UCSD-AML1 (cell line): ENCODE measurements at regions not wholly inside any gene's neighbourhood (a gene's known extent, or its start where the extent isn't known, plus 50 kb on each side); places are given as distances from the start of the nearest gene placed in this dataset.

ENCODE experiments used
- DNase-seq: peaks from one replicate; lab custom pipeline; 2025; ENCODE audit not compliant: unreplicated experiment; lab: John Stamatoyannopoulos, UW

DNA sequence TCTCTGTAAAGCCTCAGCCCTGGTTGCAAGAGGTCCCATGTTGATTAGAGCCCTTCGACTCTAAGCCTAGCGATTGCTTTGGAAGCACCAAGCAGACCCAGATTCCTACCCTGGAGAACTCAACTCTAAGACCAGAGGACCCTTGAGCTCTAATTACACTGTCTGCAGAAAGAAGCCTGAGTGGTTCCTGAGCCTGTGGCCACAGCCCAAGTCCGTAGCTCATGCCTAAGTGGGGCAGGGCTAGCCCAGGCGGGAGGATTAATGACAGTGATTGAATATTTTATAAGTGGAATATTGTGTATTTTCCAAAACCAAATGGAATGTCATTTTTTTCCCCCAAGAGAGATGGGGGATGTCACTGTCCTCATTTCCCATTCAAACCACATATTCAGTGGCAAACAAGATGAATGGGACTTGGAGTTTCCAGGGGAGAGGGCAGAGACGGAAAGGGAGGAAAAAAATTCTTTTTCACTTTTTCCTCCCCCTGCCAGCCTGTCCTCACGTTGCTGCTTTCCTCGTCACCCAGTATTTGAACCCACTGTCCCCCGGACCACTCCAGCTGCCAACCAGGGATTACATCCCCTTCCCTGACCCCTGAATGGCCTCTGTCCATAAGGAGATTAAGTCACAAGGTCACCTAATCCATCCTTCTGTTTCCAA lies 79.6 kb upstream of the CTTNBP2NL start:
- no peak for DNase-seq

DNA sequence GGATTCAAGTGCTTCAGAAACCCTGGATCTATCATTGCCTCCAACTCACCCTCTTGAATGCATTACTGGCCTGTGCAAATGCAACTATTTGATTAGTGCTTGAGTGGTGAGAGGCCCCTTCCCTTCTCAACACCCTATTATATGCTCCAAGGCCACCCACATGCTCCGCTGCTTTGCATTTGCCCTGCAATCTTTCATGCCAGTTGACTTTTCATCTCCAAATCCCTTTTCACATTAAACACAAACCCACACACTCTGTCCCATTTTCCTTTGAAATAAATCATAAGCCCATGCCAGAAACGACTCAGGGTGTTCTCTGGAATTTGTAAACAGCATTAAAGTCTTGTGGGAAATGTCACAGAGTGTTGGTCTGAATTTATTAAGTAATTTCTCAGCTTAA lies 78.9 kb upstream of the CTTNBP2NL start:
- DNase-seq = no peak

DNA sequence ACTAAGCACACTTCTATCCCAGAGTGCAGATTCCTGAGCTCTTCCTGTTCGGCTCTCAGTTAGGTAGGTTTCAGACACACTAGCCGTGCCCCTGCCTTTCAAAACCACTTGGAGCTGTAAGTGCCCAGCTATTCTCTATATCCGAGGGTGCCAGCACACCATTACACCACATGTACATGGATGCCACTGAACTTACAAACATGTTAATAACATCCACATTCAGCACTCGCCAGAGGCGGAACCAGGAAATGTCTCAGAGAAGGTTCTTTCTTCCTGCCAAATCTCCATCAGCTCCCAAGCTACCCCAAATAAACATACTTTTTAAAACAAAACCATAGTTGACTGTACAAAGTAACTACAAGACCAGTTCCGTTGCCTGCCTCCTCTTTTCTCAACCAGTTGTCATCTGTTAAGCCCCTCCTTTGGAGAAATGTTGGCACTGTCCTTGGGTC lies 78.4 kb upstream of the CTTNBP2NL start:
- DNase-seq = no peak

DNA sequence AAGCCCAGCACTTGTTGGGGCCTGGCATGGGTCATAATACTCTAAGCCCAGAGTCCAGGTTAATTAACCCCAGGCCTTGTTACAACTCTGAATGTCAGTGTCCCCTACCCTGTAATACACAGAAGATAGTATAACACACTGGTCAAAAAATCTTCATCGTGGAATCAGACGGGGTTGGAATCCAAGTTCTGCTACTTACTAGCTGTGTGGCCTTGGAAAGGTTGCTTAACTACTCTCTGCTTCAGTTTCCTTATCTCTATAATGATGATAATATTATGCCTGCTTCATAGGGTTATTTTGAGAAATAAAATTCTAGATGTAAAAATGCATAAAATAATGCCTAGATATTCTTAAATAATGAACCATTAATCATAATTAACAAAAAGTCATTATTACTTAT lies 77.8 kb upstream of the CTTNBP2NL start:
- DNase-seq = no peak

DNA sequence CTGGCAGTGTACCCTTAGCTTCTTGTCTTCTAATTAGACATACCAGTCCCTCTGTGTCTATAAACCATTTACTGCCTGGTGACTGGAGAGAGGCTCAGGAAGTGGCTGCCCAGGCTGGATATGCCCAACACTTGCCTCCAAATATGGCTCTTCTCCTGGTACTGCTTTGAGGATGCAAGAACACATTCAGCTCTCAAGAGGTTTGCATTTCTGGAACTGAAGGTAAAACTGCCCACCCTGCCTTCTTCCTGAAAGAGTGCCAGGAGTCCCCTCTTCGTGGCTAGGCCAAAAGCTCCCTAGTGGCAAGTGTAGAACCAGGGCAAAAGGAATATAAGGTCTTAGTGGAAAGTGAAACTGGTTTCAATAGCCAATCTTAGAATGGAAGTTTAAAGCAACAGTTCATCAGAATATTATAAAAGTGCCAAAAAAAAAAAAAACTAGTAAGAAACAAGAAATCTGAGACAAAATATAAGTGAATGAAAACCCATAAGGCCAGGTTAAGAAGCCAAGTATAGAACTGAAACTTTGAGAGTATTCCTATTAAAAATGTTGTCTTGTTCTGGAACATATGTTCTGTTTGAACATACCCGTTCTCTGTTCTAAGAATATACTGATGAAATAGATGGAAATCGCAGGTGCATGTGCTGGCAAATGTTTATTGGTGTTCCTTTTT lies 77.2 kb upstream of the CTTNBP2NL start:
- no peak for DNase-seq

DNA sequence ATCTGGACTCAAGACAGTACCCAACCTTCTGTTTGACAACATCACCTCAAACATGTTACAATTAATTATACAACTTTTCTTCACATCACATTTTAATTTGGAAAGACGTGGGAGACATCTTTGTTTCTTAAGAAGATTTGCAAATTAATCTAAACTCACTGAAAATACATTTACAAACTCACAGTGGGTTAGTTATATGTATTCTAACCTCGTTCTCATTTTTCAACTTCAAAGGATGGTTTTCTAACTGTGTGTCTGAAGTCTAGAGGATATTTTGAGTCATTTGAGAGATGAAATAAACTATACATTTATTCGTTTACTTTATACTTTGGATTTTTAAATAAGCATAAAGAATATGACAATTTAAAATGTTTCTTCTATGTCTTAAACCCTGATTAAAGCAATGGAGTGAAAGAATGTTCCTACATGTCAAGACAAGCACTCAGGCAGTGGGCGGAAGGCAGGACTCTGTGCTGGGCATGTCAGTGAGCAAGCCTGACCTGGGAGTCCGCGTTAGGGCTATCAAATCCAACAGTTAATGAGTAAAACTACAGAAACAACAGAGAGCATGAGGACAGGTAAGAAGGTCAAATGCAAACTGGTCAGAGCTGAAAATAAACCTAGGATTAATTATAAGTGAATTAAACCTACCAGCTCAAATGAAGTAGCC lies 76.5 kb upstream of the CTTNBP2NL start:
- DNase-seq = no peak

DNA sequence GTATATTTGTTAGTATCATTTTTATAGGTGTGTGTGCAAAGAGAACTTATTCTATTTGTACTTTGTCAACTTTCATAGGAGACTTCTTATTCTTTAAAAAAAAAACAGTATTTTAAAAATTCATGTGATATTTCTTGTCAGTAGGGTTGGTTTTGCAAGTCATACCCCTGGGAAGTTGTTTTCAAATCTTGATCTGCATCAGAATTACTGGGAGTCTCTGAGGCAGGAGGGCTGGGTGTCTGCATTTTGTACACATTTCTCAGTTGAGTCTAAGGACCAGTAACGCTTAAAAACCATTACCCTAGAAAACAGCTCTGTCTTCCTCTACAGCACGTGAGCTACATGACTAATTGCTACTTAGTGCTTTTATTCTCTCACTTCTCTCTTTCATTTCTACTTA lies 76.0 kb upstream of the CTTNBP2NL start:
- no peak for DNase-seq

DNA sequence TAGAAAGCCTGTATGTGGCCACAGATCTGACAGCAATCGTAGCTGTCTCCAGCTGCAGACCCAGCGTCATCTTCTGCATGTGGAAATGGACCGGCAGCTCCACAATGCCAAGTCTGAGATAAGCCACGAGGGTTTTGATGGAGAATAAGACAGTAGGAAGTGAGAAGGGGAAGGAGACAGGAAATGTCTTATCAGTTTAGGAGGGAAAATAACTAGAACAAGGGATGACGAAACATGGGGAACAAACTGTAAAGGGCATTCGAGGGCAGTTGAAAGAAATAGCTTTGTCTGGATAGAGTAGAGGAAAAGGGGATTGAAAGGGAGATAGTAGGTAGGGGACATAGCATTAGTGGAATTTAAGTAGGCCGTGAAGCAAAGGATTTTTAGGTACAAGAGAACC lies 74.0 kb upstream of the CTTNBP2NL start:
- DNase-seq = no peak

DNA sequence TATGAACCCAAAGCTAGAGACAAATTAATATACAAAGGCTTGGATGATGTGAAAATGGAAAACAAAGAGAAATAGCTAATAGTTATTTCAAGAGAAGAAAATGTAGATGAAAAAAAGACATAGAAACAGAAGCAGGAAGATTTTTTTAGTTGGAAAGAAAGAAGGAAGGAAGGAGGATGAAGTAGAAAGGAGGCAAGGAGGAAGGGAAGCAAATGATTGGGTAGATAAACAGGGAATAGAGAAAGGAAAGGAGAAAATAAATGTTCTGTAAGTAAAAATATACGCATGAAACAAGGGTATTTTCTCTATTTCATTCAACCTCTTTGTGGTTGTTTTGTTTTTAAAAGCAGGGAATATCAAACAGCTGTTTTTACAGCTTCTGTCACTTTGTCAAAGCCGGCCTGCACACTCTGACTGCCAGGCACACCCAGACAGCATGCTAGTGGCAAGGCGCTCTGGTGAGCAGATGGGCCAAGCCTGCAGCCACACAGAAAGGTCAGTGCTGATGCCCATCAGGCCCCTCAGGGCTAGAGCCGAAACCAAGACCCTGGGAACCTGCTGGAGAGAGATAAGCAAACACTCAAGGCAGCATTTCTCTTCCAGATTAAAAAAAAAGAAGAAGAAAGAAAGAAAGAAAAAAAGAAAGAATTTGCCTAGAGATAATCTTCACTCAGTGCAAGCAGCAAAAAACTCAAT lies 72.9 kb upstream of the CTTNBP2NL start:
- no peak for DNase-seq

DNA sequence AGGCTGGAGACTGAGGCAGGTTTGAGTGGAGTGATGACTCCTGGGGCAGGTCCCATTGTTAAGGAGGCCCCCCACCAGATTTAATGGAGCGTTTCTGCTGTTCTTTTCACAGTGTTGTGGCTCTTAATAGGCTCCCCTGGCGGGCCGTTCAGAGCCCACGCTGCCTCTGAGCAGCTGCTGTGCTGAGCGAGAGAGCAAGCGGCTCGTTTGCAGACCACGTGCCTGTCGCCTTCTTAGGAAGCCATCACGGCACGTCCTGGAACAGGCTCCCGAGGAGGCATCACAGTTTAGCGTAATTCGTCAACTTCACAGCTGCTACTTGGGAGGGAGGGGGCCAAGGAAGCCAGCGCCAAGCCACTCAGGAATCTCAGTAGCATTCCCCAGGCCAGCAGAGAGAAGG lies 70.5 kb upstream of the CTTNBP2NL start:
- no peak for DNase-seq

DNA sequence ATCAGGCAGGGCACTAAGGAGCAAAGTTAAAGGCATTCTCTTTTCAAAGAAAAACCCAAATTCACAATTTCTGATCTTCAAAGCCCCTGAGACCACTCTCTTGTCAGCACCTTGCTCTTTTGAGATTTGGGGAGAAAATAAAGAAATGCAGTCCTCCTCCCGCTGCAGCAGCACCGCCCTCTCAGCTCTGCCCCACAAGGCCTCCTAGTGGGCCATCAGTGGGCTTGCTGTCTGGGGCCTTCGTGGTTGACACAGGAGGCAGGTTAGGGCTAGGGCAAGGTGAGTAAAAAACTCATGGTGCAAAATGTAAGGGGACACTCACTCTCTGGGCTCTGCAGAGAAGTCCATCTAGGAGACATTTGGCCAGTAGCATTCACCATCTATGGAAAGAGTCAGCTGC lies 67.4 kb upstream of the CTTNBP2NL start:
- DNase-seq = no peak

DNA sequence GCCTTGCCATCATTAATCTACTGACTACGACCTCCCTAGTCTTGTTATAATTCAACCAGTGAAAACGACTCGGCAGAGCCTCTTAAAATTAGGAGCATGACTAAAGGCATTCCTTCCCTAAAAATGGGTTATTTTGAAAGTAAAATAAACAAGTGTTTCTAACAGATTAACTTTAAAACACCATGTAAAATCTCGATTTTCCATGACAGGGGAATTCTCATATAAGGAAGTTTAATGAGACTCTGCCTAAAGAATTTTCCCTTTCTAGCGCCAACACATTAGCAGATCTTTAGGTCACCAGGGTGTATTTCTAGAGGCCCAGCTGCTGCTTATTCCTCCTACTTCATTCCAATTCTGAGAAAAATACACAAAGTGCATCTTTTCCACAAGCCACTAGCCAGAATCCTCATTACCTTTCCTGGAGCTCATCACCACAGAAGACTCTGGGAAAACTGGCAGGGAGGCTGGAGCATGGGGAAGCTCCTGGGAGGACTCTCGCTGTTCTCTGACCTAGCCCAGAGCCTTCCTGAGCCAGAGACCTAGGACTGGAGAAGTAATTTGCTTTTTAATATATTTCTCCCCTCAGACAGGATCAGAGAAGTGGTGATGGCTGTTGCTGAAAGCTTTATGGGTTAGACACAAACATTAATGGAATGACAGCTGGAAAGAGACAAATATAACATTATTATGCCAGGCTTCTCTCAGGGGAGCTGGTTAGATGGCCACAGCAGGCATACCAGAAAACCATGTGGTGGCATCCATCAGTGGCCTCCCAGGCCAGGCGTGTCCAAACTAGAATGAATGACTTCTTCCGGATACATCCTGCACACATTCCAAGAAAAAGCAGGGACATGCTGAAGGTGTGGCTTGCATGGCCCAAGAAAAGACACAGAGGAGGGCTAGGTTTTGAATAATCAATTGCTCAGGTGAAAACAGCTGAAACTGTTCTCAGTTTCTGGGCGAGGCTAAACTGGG lies 63.6 kb upstream of the CTTNBP2NL start:
- DNase-seq = no peak

DNA sequence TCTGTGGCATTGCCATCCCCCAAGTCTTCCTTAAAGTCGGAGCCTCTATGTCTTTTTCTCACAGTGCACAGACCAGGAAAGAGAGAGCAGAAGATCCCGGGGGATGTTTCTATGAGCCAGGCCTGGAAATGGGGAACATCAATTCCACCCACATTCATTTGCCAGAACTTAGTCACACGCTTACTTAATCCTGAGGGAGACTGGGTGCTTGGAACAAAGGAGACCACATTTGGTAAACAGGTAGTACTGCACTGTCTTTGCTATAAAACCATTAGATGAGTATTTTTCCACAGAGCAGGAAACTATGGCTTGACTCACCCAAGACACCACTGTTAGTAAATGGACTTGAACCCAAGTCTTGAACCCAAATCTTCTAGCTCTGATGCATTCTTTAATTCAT lies 60.7 kb upstream of the CTTNBP2NL start:
- no peak for DNase-seq

DNA sequence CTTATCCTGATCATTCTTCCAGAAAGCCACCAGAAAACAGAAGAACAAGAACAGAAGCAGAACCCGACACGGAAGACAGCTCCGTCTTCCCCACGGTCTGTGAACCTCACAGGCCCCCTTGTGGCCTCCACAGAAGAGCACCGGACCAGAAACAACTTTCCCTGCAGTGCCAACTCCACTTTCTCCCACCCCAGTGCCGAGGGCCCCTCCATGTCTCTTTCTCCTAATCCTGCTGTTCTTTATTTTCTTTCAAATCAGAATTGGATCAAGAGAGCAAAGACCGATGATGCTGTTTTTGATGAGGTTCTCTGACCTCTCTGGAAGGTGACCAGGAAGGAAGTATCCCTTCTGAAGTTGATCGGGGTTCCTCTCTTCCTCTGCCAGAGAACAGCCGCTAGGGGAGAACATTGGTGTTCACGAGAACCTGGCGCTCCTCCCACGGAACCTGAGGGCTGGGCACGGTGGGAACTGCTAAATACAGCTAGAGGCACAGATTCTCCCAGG lies 58.9 kb upstream of the CTTNBP2NL start:
- DNase-seq = peak; percentile 52

DNA sequence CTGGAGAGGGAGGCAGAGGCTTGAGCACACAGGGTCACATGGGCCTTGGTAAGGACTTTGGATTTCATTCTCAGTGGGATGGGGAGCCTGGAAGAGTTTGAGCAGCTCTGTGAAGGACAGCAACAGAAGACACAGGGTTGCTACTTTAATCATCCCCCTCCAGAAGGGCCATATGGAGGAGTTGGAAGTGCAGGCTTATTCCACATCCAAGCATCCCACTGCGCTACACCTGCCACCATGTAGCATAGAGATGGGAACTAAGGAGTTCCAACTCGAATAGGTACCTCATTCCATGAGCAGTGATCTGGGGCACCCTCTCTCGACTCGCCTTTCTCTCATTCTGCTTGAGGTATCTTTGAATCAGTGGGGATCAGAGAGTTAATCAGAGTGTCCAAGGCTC lies 54.0 kb upstream of the CTTNBP2NL start:
- DNase-seq = no peak

DNA sequence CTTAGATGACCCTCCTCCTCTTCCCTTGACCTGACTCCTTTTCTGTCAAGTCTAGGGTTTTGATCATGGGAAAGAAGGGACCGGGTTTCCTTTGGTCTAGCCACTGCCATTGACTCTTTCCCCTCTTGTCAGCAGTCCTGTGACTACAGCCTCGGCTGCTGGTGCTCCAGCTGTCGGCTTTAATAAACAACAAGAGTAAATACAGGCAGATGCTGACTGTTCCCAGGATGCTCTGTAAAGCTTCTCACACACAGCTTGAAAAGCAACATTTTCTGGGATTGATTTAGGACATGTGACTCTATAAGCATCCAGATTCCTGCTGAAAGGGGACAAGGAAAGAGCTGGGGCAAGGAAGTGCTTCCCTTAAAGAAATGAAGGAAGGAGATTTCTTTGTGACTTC lies 53.5 kb upstream of the CTTNBP2NL start:
- DNase-seq = no peak

DNA sequence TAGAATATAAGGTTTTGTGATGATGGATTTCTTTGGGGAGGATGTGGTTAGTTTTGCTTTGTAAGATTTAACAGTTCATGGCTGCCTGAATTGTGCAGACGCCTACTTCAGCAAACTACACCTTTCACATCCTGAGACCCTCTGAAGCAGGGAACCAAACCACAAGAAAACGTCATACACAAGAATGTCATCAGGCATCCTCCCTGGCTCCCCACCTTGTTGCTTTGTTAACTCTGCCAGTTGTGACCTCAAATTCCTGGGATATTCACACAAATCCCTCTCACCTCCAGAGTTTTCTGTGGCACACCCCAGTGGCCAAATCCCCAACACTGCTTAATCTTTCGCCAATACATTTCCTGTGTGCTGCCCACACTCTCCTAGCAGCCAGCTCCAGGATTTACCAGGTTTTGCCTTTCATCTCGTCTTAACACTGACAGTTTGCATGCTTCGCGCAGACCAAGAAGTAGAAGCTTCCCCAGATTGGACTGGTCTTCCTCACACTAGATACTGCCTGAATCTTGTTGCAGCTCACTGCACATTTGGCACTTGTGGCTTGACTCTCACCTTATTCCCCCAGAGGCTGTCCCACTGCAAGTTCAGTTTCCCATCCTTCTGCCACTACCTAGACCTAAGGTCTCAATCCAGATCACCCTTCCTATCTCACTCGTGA lies 51.1 kb upstream of the CTTNBP2NL start:
- DNase-seq = no peak
